H1 (cell line): ENCODE measurements at regions not wholly inside any gene's neighbourhood (a gene's known extent, or its start where the extent isn't known, plus 50 kb on each side); places are given as distances from the start of the nearest gene placed in this dataset.

ENCODE experiments used
- HDAC6 ChIP-seq: IDR thresholded peaks from one replicate; pipeline ENCODE4 v1.7.1; 2012; ENCODE audit warnings: low read depth, mild to moderate bottlenecking, inconsistent platforms, low read length, moderate library complexity
- KDM5A ChIP-seq: fragments of 200-600 bp; IDR thresholded peaks from 2 replicates; pipeline ENCODE4 v1.7.1; 2012; ENCODE audit warnings: mild to moderate bottlenecking, low read length, inconsistent platforms, mixed read lengths
- MAFK ChIP-seq: IDR thresholded peaks from 2 replicates; pipeline ENCODE4 v1.6.1; 2012; ENCODE audit warnings: low read depth, mild to moderate bottlenecking, improper control_type of control experiment, low read length
- MAX ChIP-seq: IDR thresholded peaks from 2 replicates; pipeline ENCODE4 v1.6.1; 2012; ENCODE audit warnings: inconsistent platforms
- NANOG ChIP-seq: IDR thresholded peaks from 2 replicates; pipeline ENCODE4 v1.6.1; 2011; ENCODE audit warnings: low read length, low read depth, mild to moderate bottlenecking, inconsistent platforms; ENCODE audit not compliant: insufficient read depth, poor library complexity, severe bottlenecking
- SAP30 ChIP-seq: fragments of 300-600 bp; sonication (generic); IDR thresholded peaks from 2 replicates; pipeline ENCODE4 v1.7.1; 2012; ENCODE audit warnings: low read length, moderate library complexity, mild to moderate bottlenecking, inconsistent platforms; ENCODE audit not compliant: insufficient read depth, insufficient replicate concordance
- SP1 ChIP-seq: IDR thresholded peaks from 2 replicates; pipeline ENCODE4 v1.6.1; 2011; ENCODE audit warnings: low read depth, low read length
- SP2 ChIP-seq: IDR thresholded peaks from 2 replicates; pipeline ENCODE4 v1.6.1; 2012; ENCODE audit warnings: mild to moderate bottlenecking, low read length, inconsistent platforms
- TBP ChIP-seq: IDR thresholded peaks from 2 replicates; pipeline ENCODE4 v1.6.1; 2011; ENCODE audit warnings: low read depth, low read length, improper control_type of control experiment

- TF ChIP-seq NANOG: no peak
- no peak for TF ChIP-seq MAX
- TF ChIP-seq HDAC6: no peak
- no peak for TF ChIP-seq SP1
- no peak for TF ChIP-seq MAFK
- TF ChIP-seq SAP30: no peak
- no peak for TF ChIP-seq SP2
- no peak for TF ChIP-seq KDM5A
- TF ChIP-seq TBP: no peak
Measured at GRCh38 chr4:135948797-135949196, 1583.5 kb downstream of the PCDH18 start (continued).
